22Rv1 (cell line): ENCODE measurements at regions not wholly inside any gene's neighbourhood (a gene's known extent, or its start where the extent isn't known, plus 50 kb on each side); places are given as distances from the start of the nearest gene placed in this dataset.

ENCODE experiments used
- ZFX ChIP-seq: fragments of 450-650 bp; IDR thresholded peaks from 2 replicates; pipeline ENCODE4 v1.6.1; 2017; ENCODE audit warnings: antibody characterized with exemption, borderline replicate concordance
- TF ChIP-seq, protein P1 (sequence below): fragments of 450-650 bp; IDR thresholded peaks from 2 replicates; pipeline ENCODE4 v1.5.1; 2017; ENCODE audit warnings: mild to moderate bottlenecking

DNA sequence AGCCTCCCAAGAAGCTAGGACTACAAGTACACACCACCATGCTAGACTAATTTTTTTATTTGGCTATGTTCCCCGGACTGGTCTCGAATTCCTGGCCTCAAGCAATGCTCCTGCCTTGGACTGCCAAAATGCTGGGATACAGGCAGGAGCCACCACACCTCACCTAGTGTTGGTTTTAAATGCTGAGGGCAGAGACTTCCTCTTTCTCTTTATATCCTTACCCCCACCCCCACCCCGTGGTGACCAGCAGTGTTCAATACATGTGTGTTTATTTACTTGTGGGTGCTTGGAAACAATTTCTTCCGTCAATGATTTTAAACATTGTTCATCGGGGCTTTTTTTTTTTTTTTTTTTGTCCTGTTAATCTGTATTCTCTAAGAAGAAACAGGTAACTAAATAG lies 158.9 kb downstream of the ZBTB18 start:
- TF ChIP-seq, protein P1, sequence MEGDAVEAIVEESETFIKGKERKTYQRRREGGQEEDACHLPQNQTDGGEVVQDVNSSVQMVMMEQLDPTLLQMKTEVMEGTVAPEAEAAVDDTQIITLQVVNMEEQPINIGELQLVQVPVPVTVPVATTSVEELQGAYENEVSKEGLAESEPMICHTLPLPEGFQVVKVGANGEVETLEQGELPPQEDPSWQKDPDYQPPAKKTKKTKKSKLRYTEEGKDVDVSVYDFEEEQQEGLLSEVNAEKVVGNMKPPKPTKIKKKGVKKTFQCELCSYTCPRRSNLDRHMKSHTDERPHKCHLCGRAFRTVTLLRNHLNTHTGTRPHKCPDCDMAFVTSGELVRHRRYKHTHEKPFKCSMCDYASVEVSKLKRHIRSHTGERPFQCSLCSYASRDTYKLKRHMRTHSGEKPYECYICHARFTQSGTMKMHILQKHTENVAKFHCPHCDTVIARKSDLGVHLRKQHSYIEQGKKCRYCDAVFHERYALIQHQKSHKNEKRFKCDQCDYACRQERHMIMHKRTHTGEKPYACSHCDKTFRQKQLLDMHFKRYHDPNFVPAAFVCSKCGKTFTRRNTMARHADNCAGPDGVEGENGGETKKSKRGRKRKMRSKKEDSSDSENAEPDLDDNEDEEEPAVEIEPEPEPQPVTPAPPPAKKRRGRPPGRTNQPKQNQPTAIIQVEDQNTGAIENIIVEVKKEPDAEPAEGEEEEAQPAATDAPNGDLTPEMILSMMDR, result no peak
- no peak for TF ChIP-seq ZFX
